GM04503 (cell line): ENCODE measurements at regions not wholly inside any gene's neighbourhood (a gene's known extent, or its start where the extent isn't known, plus 50 kb on each side); places are given as distances from the start of the nearest gene placed in this dataset.
A peak's percentile ranks its signal among the peaks of the same experiment; 100 is the strongest.

Experiments used
- DNase-seq: peaks from one replicate; pipeline ENCODE4 v3.0.0-alpha.2; 2012; ENCODE audit warnings: low read depth

- DNase-seq = no peak
These were observed 485.7 kb downstream of the NUF2 start for GRCh38 chr1:163807331-163808049.

- peak; percentile 4 for DNase-seq
These were observed 491.5 kb downstream of the NUF2 start for GRCh38 chr1:163813251-163813650.

GRCh38 chr1:163820226-163820625 lies 498.5 kb downstream of the NUF2 start:
- no peak for DNase-seq

GRCh38 chr1:163820766-163821165 lies 499.0 kb downstream of the NUF2 start:
- DNase-seq = no peak

GRCh38 chr1:163821679-163822078 lies 499.9 kb downstream of the NUF2 start:
- DNase-seq = no peak

GRCh38 chr1:163823017-163823416 lies 501.3 kb downstream of the NUF2 start:
- DNase-seq = no peak

GRCh38 chr1:163824006-163824405 lies 502.3 kb downstream of the NUF2 start:
- DNase-seq = peak; percentile 79

GRCh38 chr1:163824490-163824889 lies 502.7 kb downstream of the NUF2 start:
- no peak for DNase-seq

- no peak for DNase-seq
These were observed 504.7 kb downstream of the NUF2 start for GRCh38 chr1:163826500-163826899.

- no peak for DNase-seq
These were observed 513.0 kb downstream of the NUF2 start for GRCh38 chr1:163834778-163835177.

- no peak for DNase-seq
These were observed 514.7 kb downstream of the NUF2 start for GRCh38 chr1:163836481-163836880.

GRCh38 chr1:163837206-163837605 lies 515.5 kb downstream of the NUF2 start:
- DNase-seq = no peak

GRCh38 chr1:163842571-163842970 lies 520.8 kb downstream of the NUF2 start:
- DNase-seq = no peak

GRCh38 chr1:163844459-163844858 lies 522.7 kb downstream of the NUF2 start:
- peak; percentile 92 for DNase-seq

GRCh38 chr1:163845279-163845678 lies 523.5 kb downstream of the NUF2 start:
- no peak for DNase-seq

- no peak for DNase-seq
These were observed 542.0 kb downstream of the NUF2 start for GRCh38 chr1:163863731-163864130.

GRCh38 chr1:163864207-163864606 lies 542.5 kb downstream of the NUF2 start:
- no peak for DNase-seq

- no peak for DNase-seq
These were observed 544.8 kb downstream of the NUF2 start for GRCh38 chr1:163866564-163866963.

GRCh38 chr1:163870666-163871065 lies 548.9 kb downstream of the NUF2 start:
- no peak for DNase-seq

- no peak for DNase-seq
These were observed 550.3 kb downstream of the NUF2 start for GRCh38 chr1:163872067-163872466.

- no peak for DNase-seq
These were observed 552.3 kb downstream of the NUF2 start for GRCh38 chr1:163874070-163874469.

- DNase-seq = peak; percentile 88
These were observed 553.6 kb downstream of the NUF2 start for GRCh38 chr1:163875200-163875926.

GRCh38 chr1:163875927-163876320 lies 554.2 kb downstream of the NUF2 start:
- DNase-seq = peak; percentile 82

- no peak for DNase-seq
These were observed 554.8 kb downstream of the NUF2 start for GRCh38 chr1:163876546-163876945.
